ENCODE measurements at regions not wholly inside any gene's neighbourhood (a gene's known extent, or its start where the extent isn't known, plus 50 kb on each side); places are given as distances from the start of the nearest gene placed in this dataset.

- CTCF ChIA-PET = no interaction called here
- no peak overlapping the region for H3K27ac ChIP-seq
- no peaks in the 10 kb centered on the region for H3F3A ChIP-seq (ENCODE audit: insufficient read depth, low read depth)
- no peaks in the 10 kb centered on the region for H3K9me3 ChIP-seq (ENCODE audit: insufficient read depth, low read depth)
- H3K9me2 ChIP-seq (ENCODE audit: insufficient read depth) = no peaks in the 10 kb centered on the region
- H3K4me3 ChIP-seq = no peak overlapping the region
- H3K79me2 ChIP-seq (ENCODE audit: low read depth) = no peaks in the 10 kb centered on the region
- no peak overlapping the region for H3K4me2 ChIP-seq
- H3K4me1 ChIP-seq (replicated peaks; ENCODE audit: insufficient read depth) = no peaks in the 10 kb centered on the region
- POLR2A ChIA-PET (ENCODE audit: unreplicated experiment) = no interaction called here
- DNase-seq = no peak
- no peaks in the 10 kb centered on the region for H3K36me3 ChIP-seq (ENCODE audit: low read depth)
- H3K27me3 ChIP-seq (ENCODE audit: insufficient read depth, low read depth) = no peaks in the 10 kb centered on the region
- intact Hi-C loops (cut with micrococcal nuclease; ENCODE audit: unreplicated experiment) = loop anchor here (10.0 kb wide), 2 partner anchors 669 to 929 kb away; partner anchors contain the start of gene TMEM30B
- TF ChIP-seq CTCF (conservative IDR thresholded peaks at IDR 0.05) (no peak), EZH2 (IDR thresholded peaks at IDR 0.05; ENCODE audit: low read depth) (no peak)
- no peaks in the 10 kb centered on the region for H4K20me1 ChIP-seq (ENCODE audit: insufficient read depth)
- no peak overlapping the region for H2AFZ ChIP-seq
- no TSS peak for BruUV-seq (replicated peaks)
Observed at GRCh38 chr14:60355768-60356167, 106.7 kb downstream of the PPM1A start.

GRCh38 chr14:60356386-60356785 is 107.4 kb downstream of the PPM1A start:
- H4K20me1 ChIP-seq (ENCODE audit: insufficient read depth) = no peaks in the 10 kb centered on the region
- no peaks in the 10 kb centered on the region for H3F3A ChIP-seq (ENCODE audit: insufficient read depth, low read depth)
- H3K9me2 ChIP-seq (ENCODE audit: insufficient read depth) = no peaks in the 10 kb centered on the region
- H2AFZ ChIP-seq = no peak overlapping the region
- POLR2A ChIA-PET (ENCODE audit: unreplicated experiment) = no interaction called here
- H3K27me3 ChIP-seq (ENCODE audit: insufficient read depth, low read depth) = no peaks in the 10 kb centered on the region
- no peaks in the 10 kb centered on the region for H3K36me3 ChIP-seq (ENCODE audit: low read depth)
- no peak overlapping the region for H3K4me3 ChIP-seq
- H3K4me1 ChIP-seq (replicated peaks; ENCODE audit: insufficient read depth) = no peaks in the 10 kb centered on the region
- CTCF ChIA-PET = no interaction called here
- H3K9me3 ChIP-seq (ENCODE audit: insufficient read depth, low read depth) = no peaks in the 10 kb centered on the region
- intact Hi-C loops (cut with micrococcal nuclease; ENCODE audit: unreplicated experiment) = loop anchor here (10.0 kb wide), 2 partner anchors 668 to 928 kb away; partner anchors contain the start of gene TMEM30B
- no TSS peak for BruUV-seq (replicated peaks)
- DNase-seq = no peak
- no peak for TF ChIP-seq EZH2 (IDR thresholded peaks at IDR 0.05; ENCODE audit: low read depth)
- TF ChIP-seq CTCF (conservative IDR thresholded peaks at IDR 0.05) = no peak
- H3K79me2 ChIP-seq (ENCODE audit: low read depth) = no peaks in the 10 kb centered on the region
- no peak overlapping the region for H3K27ac ChIP-seq
- no peak overlapping the region for H3K4me2 ChIP-seq

- Histone ChIP-seq H3K4me3 (no peak overlapping the region), H3K27ac (no peak overlapping the region), H3K27me3 (ENCODE audit: insufficient read depth, low read depth) (no peaks in the 10 kb centered on the region), H3K4me2 (no peak overlapping the region), H2AFZ (no peak overlapping the region), H3K9me3 (ENCODE audit: insufficient read depth, low read depth) (no peaks in the 10 kb centered on the region), H3K79me2 (ENCODE audit: low read depth) (no peaks in the 10 kb centered on the region), H3K9me2 (ENCODE audit: insufficient read depth) (no peaks in the 10 kb centered on the region), H4K20me1 (ENCODE audit: insufficient read depth) (no peaks in the 10 kb centered on the region), H3K36me3 (ENCODE audit: low read depth) (no peaks in the 10 kb centered on the region), H3K4me1 (replicated peaks; ENCODE audit: insufficient read depth) (no peaks in the 10 kb centered on the region), H3F3A (ENCODE audit: insufficient read depth, low read depth) (no peaks in the 10 kb centered on the region)
- POLR2A ChIA-PET (ENCODE audit: unreplicated experiment) = no interaction called here
- CTCF ChIA-PET = no interaction called here
- DNase-seq = no peak
- no TSS peak for BruUV-seq (replicated peaks)
- no peak for TF ChIP-seq EZH2 (IDR thresholded peaks at IDR 0.05; ENCODE audit: low read depth)
- TF ChIP-seq CTCF (conservative IDR thresholded peaks at IDR 0.05) = no peak
- intact Hi-C loops (cut with micrococcal nuclease; ENCODE audit: unreplicated experiment) = loop anchor here (10.0 kb wide), 2 partner anchors 668 to 928 kb away; partner anchors contain the start of gene TMEM30B
Observed at GRCh38 chr14:60356906-60357550, 108.0 kb downstream of the PPM1A start.

Measured in PC-9 (cell line).